T-cell (primary cell): ENCODE measurements at regions not wholly inside any gene's neighbourhood (a gene's known extent, or its start where the extent isn't known, plus 50 kb on each side); places are given as distances from the start of the nearest gene placed in this dataset.

Experiments
- ATAC-seq, 4 experiments: fragments of 200-7000 bp in 3 of 4; fragments of 150-1000 bp in 1 of 4; cut with Tn5 transposase; replicated peaks in 1 of 4; 1 replicate in 3 of 4; 2 replicates in 1 of 4; pipeline ENCODE4 v1.10.0; 2021; ENCODE audit warnings: moderate library complexity in 3 of 4, mild to moderate bottlenecking in 2 of 4, moderate number of reproducible peaks in 1 of 4
- CTCF ChIA-PET, 2 donors: fragments of 300-600 bp; sonication (Branson Sonifier 250); formaldehyde crosslinking; loops; one replicate each; lab custom pipeline; 2022; ENCODE audit warnings: antibody characterized with exemption in 2 of 2; lab: Charles Lee
- POLR2A ChIA-PET, 2 donors: fragments of 300-600 bp; sonication (Branson Sonifier 250); formaldehyde crosslinking; loops; one replicate each; lab custom pipeline; 2022; ENCODE audit warnings: antibody characterized with exemption in 2 of 2; lab: Charles Lee
- DNase-seq, 35 experiments: peaks; one replicate each; pipeline versions ENCODE4 v3.0.0 to v3.0.0-alpha.2; 2013 to 2023
- H3K27ac ChIP-seq: one replicate; pipeline ENCODE4 v1.5.1; 2013; ENCODE audit warnings: low read length
- H3K27me3 ChIP-seq, 2 experiments: replicated peaks in 1 of 2; 1 replicate in 1 of 2; 2 replicates in 1 of 2; pipeline versions ENCODE4 v1.6.1 to v1.7.0; 2013; ENCODE audit warnings: low read length in 1 of 2, mixed read lengths in 1 of 2; ENCODE audit not compliant: control insufficient read depth in 2 of 2, insufficient read depth in 2 of 2; ENCODE audit errors: extremely low read depth in 1 of 2
- H3K36me3 ChIP-seq, 2 donors: 1 replicate in 1 of 2; 2 replicates in 1 of 2; pipeline versions ENCODE4 v1.6.1 to v1.7.0; 2013; ENCODE audit warnings: low read length in 1 of 2; ENCODE audit not compliant: control insufficient read depth in 2 of 2, insufficient read depth in 1 of 2; ENCODE audit errors: extremely low read depth in 1 of 2
- H3K4me1 ChIP-seq, 2 experiments: 1 replicate in 1 of 2; 2 replicates in 1 of 2; pipeline versions ENCODE4 v1.6.1 to v1.7.0; 2013; ENCODE audit warnings: low read length in 2 of 2, mixed read lengths in 1 of 2; ENCODE audit not compliant: insufficient read depth in 2 of 2, control insufficient read depth in 1 of 2; ENCODE audit errors: extremely low read depth in 1 of 2
- H3K4me3 ChIP-seq, 2 donors: 1 replicate in 1 of 2; 2 replicates in 1 of 2; pipeline versions ENCODE4 v1.5.1 to v1.7.0; 2013; ENCODE audit warnings: mild to moderate bottlenecking in 2 of 2, low read length in 1 of 2, moderate library complexity in 1 of 2; ENCODE audit not compliant: control insufficient read depth in 1 of 2; ENCODE audit errors: extremely low read depth in 1 of 2
- H3K9me3 ChIP-seq: 2 replicates; pipeline ENCODE4 v1.7.0; 2013
- H3K27ac Mint-ChIP-seq, 2 donors: one replicate each; pipeline ENCODE4 v1.8.0; 2020 to 2021; ENCODE audit warnings: mild to moderate bottlenecking in 2 of 2, mixed read lengths in 2 of 2
- H3K27me3 Mint-ChIP-seq, 2 donors: one replicate each; pipeline ENCODE4 v1.8.0; 2021 to 2022; ENCODE audit warnings: mixed read lengths in 2 of 2
- H3K36me3 Mint-ChIP-seq: one replicate; pipeline ENCODE4 v1.8.0; 2021; ENCODE audit warnings: mixed read lengths
- H3K4me1 Mint-ChIP-seq, 3 donors: one replicate each; pipeline ENCODE4 v1.8.0; 2020 to 2022; ENCODE audit warnings: mixed read lengths in 3 of 3, mild to moderate bottlenecking in 1 of 3
- H3K4me3 Mint-ChIP-seq, 3 donors: one replicate each; pipeline ENCODE4 v1.8.0; 2020 to 2022; ENCODE audit warnings: mild to moderate bottlenecking in 3 of 3, mixed read lengths in 3 of 3, moderate library complexity in 3 of 3
- H3K9me3 Mint-ChIP-seq, 3 donors: one replicate each; pipeline ENCODE4 v1.8.0; 2020 to 2022; ENCODE audit warnings: mixed read lengths in 3 of 3
- whole genome bisulfite sequencing: methylation state at CpG from one replicate; pipeline ENCODE4 v1.1.5; 2013; ENCODE audit warnings: missing lambda C conversion rate; ENCODE audit not compliant: insufficient coverage; 5-methylcytosine and 5-hydroxymethylcytosine counted together

- Mint-ChIP-seq H3K36me3 (no peaks in the 10 kb centered on the region), H3K4me1 (no peaks in the 10 kb centered on the region), H3K27me3 (no peaks in the 10 kb centered on the region), H3K4me3 (no peak overlapping the region), H3K9me3 (peaks cover 0 to 14% (median 3%) of the 10 kb centered on the region in 3 donors), H3K27ac (no peak overlapping the region)
- ChIA-PET CTCF (no interaction called here), POLR2A (no interaction called here)
- Histone ChIP-seq H3K36me3 (no peaks in the 10 kb centered on the region), H3K9me3 (no peaks in the 10 kb centered on the region), H3K27me3 (no peaks in the 10 kb centered on the region), H3K27ac (no peak overlapping the region), H3K4me1 (no peaks in the 10 kb centered on the region), H3K4me3 (no peak overlapping the region)
- WGBS = 78% methylated on average over 3 of the region's 4 CpGs
- ATAC-seq (no peak), DNase-seq (no peak)
Observed at GRCh38 chr2:21696900-21697299, 573.1 kb downstream of the TDRD15 start.

- Histone ChIP-seq H3K9me3 (no peaks in the 10 kb centered on the region), H3K36me3 (no peaks in the 10 kb centered on the region), H3K4me1 (no peaks in the 10 kb centered on the region), H3K27ac (no peak overlapping the region), H3K27me3 (no peaks in the 10 kb centered on the region), H3K4me3 (no peak overlapping the region)
- Mint-ChIP-seq H3K27me3 (no peaks in the 10 kb centered on the region), H3K9me3 (peaks cover 3 to 14% (median 3%) of the 10 kb centered on the region in 3 donors), H3K27ac (no peak overlapping the region), H3K4me1 (no peaks in the 10 kb centered on the region), H3K36me3 (no peaks in the 10 kb centered on the region), H3K4me3 (no peak overlapping the region)
- ATAC-seq (no peak), DNase-seq (no peak)
- POLR2A ChIA-PET = no interaction called here
- CTCF ChIA-PET = interaction anchor here in 1 of 2 donors (0.5 kb wide), 1 partner anchor 578 kb away, joined by 3 read pairs; no protein-coding TSS in a partner anchor
Observed at GRCh38 chr2:21700644-21701043, 576.9 kb downstream of the TDRD15 start.

- Mint-ChIP-seq H3K9me3 (peaks cover 8 to 18% (median 12%) of the 10 kb centered on the region in 3 donors), H3K4me3 (no peak overlapping the region), H3K27me3 (no peaks in the 10 kb centered on the region), H3K27ac (no peak overlapping the region), H3K4me1 (no peaks in the 10 kb centered on the region), H3K36me3 (no peaks in the 10 kb centered on the region)
- DNase-seq = no peak
- CTCF ChIA-PET = no interaction called here
- H3K4me1 ChIP-seq = no peaks in the 10 kb centered on the region
- H3K27me3 ChIP-seq = no peaks in the 10 kb centered on the region
- no peak overlapping the region for H3K4me3 ChIP-seq
- no peak for ATAC-seq
- no peaks in the 10 kb centered on the region for H3K9me3 ChIP-seq
- no peak overlapping the region for H3K27ac ChIP-seq
- H3K36me3 ChIP-seq = no peaks in the 10 kb centered on the region
- POLR2A ChIA-PET = no interaction called here
- WGBS = 72% methylated on average over 2 of the region's 4 CpGs
Observed at GRCh38 chr2:21710031-21710430, 586.3 kb downstream of the TDRD15 start.

GRCh38 chr2:21710496-21710895 lies 586.7 kb downstream of the TDRD15 start:
- ChIA-PET POLR2A (no interaction called here), CTCF (no interaction called here)
- Mint-ChIP-seq H3K9me3 (peaks cover 12 to 23% (median 16%) of the 10 kb centered on the region in 3 donors), H3K4me1 (no peaks in the 10 kb centered on the region), H3K36me3 (no peaks in the 10 kb centered on the region), H3K4me3 (no peak overlapping the region), H3K27me3 (no peaks in the 10 kb centered on the region), H3K27ac (no peak overlapping the region)
- no peaks in the 10 kb centered on the region for H3K9me3 ChIP-seq
- WGBS = 66% methylated on average over 2 of the region's 3 CpGs
- no peaks in the 10 kb centered on the region for H3K36me3 ChIP-seq
- DNase-seq (no peak), ATAC-seq (no peak)
- no peaks in the 10 kb centered on the region for H3K27me3 ChIP-seq
- no peak overlapping the region for H3K4me3 ChIP-seq
- no peak overlapping the region for H3K27ac ChIP-seq
- H3K4me1 ChIP-seq = no peaks in the 10 kb centered on the region

- Mint-ChIP-seq H3K9me3 (peaks cover 15 to 29% (median 18%) of the 10 kb centered on the region in 3 donors), H3K27ac (no peak overlapping the region), H3K4me1 (no peaks in the 10 kb centered on the region), H3K36me3 (no peaks in the 10 kb centered on the region), H3K4me3 (no peak overlapping the region), H3K27me3 (no peaks in the 10 kb centered on the region)
- no peak for ATAC-seq
- Histone ChIP-seq H3K4me1 (no peaks in the 10 kb centered on the region), H3K36me3 (no peaks in the 10 kb centered on the region), H3K9me3 (no peaks in the 10 kb centered on the region), H3K27me3 (no peaks in the 10 kb centered on the region), H3K4me3 (no peak overlapping the region), H3K27ac (no peak overlapping the region)
- no peak for DNase-seq
- WGBS = 53% methylated on average over 3 of the region's 4 CpGs
- ChIA-PET CTCF (no interaction called here), POLR2A (no interaction called here)
Observed at GRCh38 chr2:21715887-21716286, 592.1 kb downstream of the TDRD15 start.

- Histone ChIP-seq H3K9me3 (no peaks in the 10 kb centered on the region), H3K4me1 (no peaks in the 10 kb centered on the region), H3K36me3 (no peaks in the 10 kb centered on the region), H3K4me3 (no peak overlapping the region), H3K27me3 (no peaks in the 10 kb centered on the region), H3K27ac (no peak overlapping the region)
- Mint-ChIP-seq H3K27ac (no peak overlapping the region), H3K36me3 (no peaks in the 10 kb centered on the region), H3K27me3 (no peaks in the 10 kb centered on the region), H3K9me3 (peaks cover 3 to 13% (median 8%) of the 10 kb centered on the region in 3 donors), H3K4me1 (no peaks in the 10 kb centered on the region), H3K4me3 (no peak overlapping the region)
- ATAC-seq = no peak
- 49% methylated on average over 2 of the region's 4 CpGs for WGBS
- CTCF ChIA-PET = no interaction called here
- POLR2A ChIA-PET = no interaction called here
- no peak for DNase-seq
Observed at GRCh38 chr2:21727101-21727500, 603.3 kb downstream of the TDRD15 start.

- Histone ChIP-seq H3K36me3 (no peaks in the 10 kb centered on the region), H3K4me3 (no peak overlapping the region), H3K27ac (no peak overlapping the region), H3K27me3 (no peaks in the 10 kb centered on the region), H3K4me1 (no peaks in the 10 kb centered on the region), H3K9me3 (no peaks in the 10 kb centered on the region)
- ATAC-seq (no peak), DNase-seq (no peak)
- peaks cover 3 to 13% (median 8%) of the 10 kb centered on the region in 3 donors for H3K9me3 Mint-ChIP-seq
- no peak overlapping the region for H3K27ac Mint-ChIP-seq
- ChIA-PET CTCF (no interaction called here), POLR2A (no interaction called here)
- no peaks in the 10 kb centered on the region for H3K36me3 Mint-ChIP-seq
- no peaks in the 10 kb centered on the region for H3K27me3 Mint-ChIP-seq
- no peak overlapping the region for H3K4me3 Mint-ChIP-seq
- no peaks in the 10 kb centered on the region for H3K4me1 Mint-ChIP-seq
- WGBS = 80% methylated on average over 1 of the region's 2 CpGs
Observed at GRCh38 chr2:21728133-21728532, 604.4 kb downstream of the TDRD15 start.
